HepG2 (cell line): ENCODE measurements at regions not wholly inside any gene's neighbourhood (a gene's known extent, or its start where the extent isn't known, plus 50 kb on each side); places are given as distances from the start of the nearest gene placed in this dataset.

Source experiments
- ATAC-seq: fragments of 200-7000 bp; cut with Tn5 transposase; 3 replicates; pipeline ENCODE4 v1.9.1; 2020; ENCODE audit warnings: mild to moderate bottlenecking, moderate library complexity
- BruUV-seq: library from RNA; stranded (reverse); fragments of 400-500 nt; replicated peaks from 2 replicates; lab custom pipeline; 2021; lab: Mats Ljungman, UMichigan
- CTCF ChIA-PET: fragments of 300-600 bp; formaldehyde crosslinking; extraction: SDS; loops from one replicate; lab custom pipeline; 2021; ENCODE audit warnings: low total read pairs, inconsistent platforms, low intra/inter-chr PET ratio; lab: Yijun Ruan, JAX
- POLR2A ChIA-PET: fragments of 350-600 bp; sonication (Branson Sonifier 250); formaldehyde crosslinking; loops from one replicate; lab custom pipeline; 2020; ENCODE audit warnings: antibody characterized with exemption, inconsistent platforms; lab: Yijun Ruan, JAX
- DNase-seq: peaks from one replicate; pipeline ENCODE4 v3.0.0-alpha.2; 2015; ENCODE audit warnings: low spot score
- FAIRE-seq: peaks from 3 replicates; lab custom pipeline; 2011; peaks lifted over from hg19 to GRCh38; lab: Jason Lieb, UNC
- H2AFZ ChIP-seq: one replicate; pipeline ENCODE4 v1.6.1; 2011; ENCODE audit warnings: low read length, inconsistent platforms
- H3K27ac ChIP-seq: fragments of 300-600 bp; 3 replicates; pipeline ENCODE4 v1.8.0; 2011; ENCODE audit warnings: mixed run types, mild to moderate bottlenecking, mixed read lengths, low read length, inconsistent platforms; ENCODE audit not compliant: insufficient read depth; ENCODE audit errors: extremely low read length
- H3K27me3 ChIP-seq, 2 experiments: fragments of 200-600 bp in 1 of 2; 2 replicates in 1 of 2; 3 replicates in 1 of 2; pipeline versions ENCODE4 v1.6.0 to v1.8.0; 2011; ENCODE audit warnings: low read length in 2 of 2, mild to moderate bottlenecking in 2 of 2, moderate library complexity in 2 of 2, inconsistent platforms in 1 of 2; ENCODE audit not compliant: insufficient read depth in 2 of 2, control insufficient read depth in 1 of 2
- H3K36me3 ChIP-seq, 2 experiments: fragments of 200-600 bp in 1 of 2; replicated peaks in 1 of 2; 2 replicates in 1 of 2; 3 replicates in 1 of 2; pipeline versions ENCODE4 v1.5.1 to v1.8.0; 2011; ENCODE audit warnings: low read length in 2 of 2, inconsistent platforms in 1 of 2; ENCODE audit not compliant: insufficient read depth in 2 of 2, control insufficient read depth in 1 of 2
- H3K4me1 ChIP-seq: 2 replicates; pipeline ENCODE4 v1.5.1; 2012; ENCODE audit warnings: low read length, inconsistent platforms; ENCODE audit not compliant: insufficient read depth
- H3K4me2 ChIP-seq: 2 replicates; pipeline ENCODE4 v1.6.0; 2011; ENCODE audit warnings: low read depth, low read length, inconsistent platforms
- H3K4me3 ChIP-seq, 3 experiments: fragments of 200-600 bp in 1 of 3; sonication (generic), shearing (Covaris generic) in 1 of 3; replicated peaks in 1 of 3; 2 replicates each; pipeline ENCODE4 v1.5.1; 2011 to 2016; ENCODE audit warnings: low read length in 3 of 3, inconsistent platforms in 2 of 3, low read depth in 2 of 3, mild to moderate bottlenecking in 2 of 3, control low read depth in 1 of 3, mixed read lengths in 1 of 3; ENCODE audit not compliant: insufficient read depth in 1 of 3
- H3K79me2 ChIP-seq: one replicate; pipeline ENCODE4 v1.6.1; 2011; ENCODE audit warnings: low read length, inconsistent platforms; ENCODE audit not compliant: insufficient read depth
- H3K9ac ChIP-seq: 2 replicates; pipeline ENCODE4 v1.6.0; 2011; ENCODE audit warnings: mild to moderate bottlenecking, low read depth, low read length, inconsistent platforms; ENCODE audit not compliant: insufficient read depth
- H3K9me3 ChIP-seq: 2 replicates; pipeline ENCODE4 v1.5.1; 2012; ENCODE audit warnings: mild to moderate bottlenecking, low read length
- H4K20me1 ChIP-seq: 2 replicates; pipeline ENCODE4 v1.6.0; 2011; ENCODE audit warnings: inconsistent platforms, mild to moderate bottlenecking, low read length, moderate library complexity; ENCODE audit not compliant: insufficient read depth
- ELF1 ChIP-seq: sonication (generic); formaldehyde crosslinking; IDR thresholded peaks from 2 replicates; pipeline ENCODE4 v1.4.0; 2020; ENCODE audit warnings: missing genetic modification reagents
- HDAC1 ChIP-seq: sonication (generic); formaldehyde crosslinking; IDR thresholded peaks from 2 replicates; pipeline ENCODE4 v1.5.1; 2020; ENCODE audit warnings: mild to moderate bottlenecking, missing genetic modification reagents
- RBM22 ChIP-seq: fragments of 200-400 bp; formaldehyde crosslinking; optimal IDR thresholded peaks from 2 replicates; pipeline ENCODE3; 2017; ENCODE audit warnings: mild to moderate bottlenecking, low read length, moderate library complexity
- RNF2 ChIP-seq: fragments of 450-650 bp; conservative IDR thresholded peaks from 2 replicates; pipeline ENCODE4 v1.6.1; 2016; ENCODE audit warnings: low read depth
- SMARCC2 ChIP-seq: fragments of 450-650 bp; IDR thresholded peaks from 2 replicates; pipeline ENCODE4 v1.6.1; 2017; ENCODE audit warnings: antibody characterized with exemption, mild to moderate bottlenecking
- SRY ChIP-seq: sonication (generic); formaldehyde crosslinking; IDR thresholded peaks from 2 replicates; pipeline ENCODE4 v1.8.0; 2022; ENCODE audit warnings: mild to moderate bottlenecking, missing genetic modification reagents
- ZNF557 ChIP-seq: sonication (generic); formaldehyde crosslinking; IDR thresholded peaks from 2 replicates; pipeline ENCODE4 v1.4.0; 2020; ENCODE audit warnings: missing genetic modification reagents
- ZNF577 ChIP-seq: sonication (generic); formaldehyde crosslinking; IDR thresholded peaks from 2 replicates; pipeline ENCODE4 v1.4.0; 2020; ENCODE audit warnings: mild to moderate bottlenecking, low read depth, missing genetic modification reagents, borderline replicate concordance
- WGBS: methylation state at CpG from one replicate; pipeline ENCODE4 v1.1.6; 2017; ENCODE audit warnings: low lambda C conversion rate; 5-methylcytosine and 5-hydroxymethylcytosine counted together
- in situ Hi-C: cut with HindIII; loops from 2 replicates; pipeline ENCODE4 v1.10.0; 2017; ENCODE audit warnings: low pct_unique_long_range_greater_than_20kb; ENCODE audit not compliant: extremely low pct_ligation_motif_present
- intact Hi-C: fragments of 100-400 bp; cut with micrococcal nuclease; formaldehyde crosslinking; loops from one replicate; pipeline ENCODE4 v1.10.0; 2022; ENCODE audit not compliant: unreplicated experiment
- TF ChIP-seq, protein P1 (sequence below): sonication (generic); formaldehyde crosslinking; IDR thresholded peaks from 2 replicates; pipeline ENCODE4 v1.4.0; 2020; ENCODE audit warnings: missing genetic modification reagents, mild to moderate bottlenecking, borderline replicate concordance
- TF ChIP-seq, protein P2 (sequence below): sonication (generic); formaldehyde crosslinking; IDR thresholded peaks from 2 replicates; pipeline ENCODE4 v1.8.0; 2022; ENCODE audit warnings: mild to moderate bottlenecking, missing genetic modification reagents, borderline replicate concordance

- no peak for ATAC-seq
- intact Hi-C loops (no loop called here), in situ Hi-C loops (no loop called here)
- Histone ChIP-seq H3K4me3 (no peak overlapping the region), H3K4me2 (no peak overlapping the region), H2AFZ (no peak overlapping the region), H3K9ac (no peak overlapping the region), H3K27me3 (no peaks in the 10 kb centered on the region), H3K79me2 (no peaks in the 10 kb centered on the region), H3K9me3 (no peaks in the 10 kb centered on the region), H4K20me1 (no peaks in the 10 kb centered on the region), H3K4me1 (no peaks in the 10 kb centered on the region), H3K36me3 (no peaks in the 10 kb centered on the region)
- no peak for FAIRE-seq
- ChIA-PET CTCF (no interaction called here), POLR2A (no interaction called here)
- no TSS peak for BruUV-seq
- WGBS: 71% methylated on average over 7 of the region's 8 CpGs
- no peak for DNase-seq
- TF ChIP-seq ZNF557 (CRISPR knock-in tag) (no peak), RNF2 (no peak), SMARCC2 (no peak), RBM22 (no peak), SRY (CRISPR knock-in tag) (no peak), ZNF577 (no peak), HDAC1 (no peak), ELF1 (CRISPR knock-in tag) (no peak)
- TF ChIP-seq, protein P1, sequence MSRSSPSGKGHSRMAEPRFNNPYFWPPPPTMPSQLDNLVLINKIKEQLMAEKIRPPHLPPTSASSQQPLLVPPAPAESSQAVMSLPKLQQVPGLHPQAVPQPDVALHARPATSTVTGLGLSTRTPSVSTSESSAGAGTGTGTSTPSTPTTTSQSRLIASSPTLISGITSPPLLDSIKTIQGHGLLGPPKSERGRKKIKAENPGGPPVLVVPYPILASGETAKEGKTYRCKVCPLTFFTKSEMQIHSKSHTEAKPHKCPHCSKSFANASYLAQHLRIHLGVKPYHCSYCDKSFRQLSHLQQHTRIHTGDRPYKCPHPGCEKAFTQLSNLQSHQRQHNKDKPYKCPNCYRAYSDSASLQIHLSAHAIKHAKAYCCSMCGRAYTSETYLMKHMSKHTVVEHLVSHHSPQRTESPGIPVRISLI (CRISPR knock-in tag): no peak
- TF ChIP-seq, protein P2, sequence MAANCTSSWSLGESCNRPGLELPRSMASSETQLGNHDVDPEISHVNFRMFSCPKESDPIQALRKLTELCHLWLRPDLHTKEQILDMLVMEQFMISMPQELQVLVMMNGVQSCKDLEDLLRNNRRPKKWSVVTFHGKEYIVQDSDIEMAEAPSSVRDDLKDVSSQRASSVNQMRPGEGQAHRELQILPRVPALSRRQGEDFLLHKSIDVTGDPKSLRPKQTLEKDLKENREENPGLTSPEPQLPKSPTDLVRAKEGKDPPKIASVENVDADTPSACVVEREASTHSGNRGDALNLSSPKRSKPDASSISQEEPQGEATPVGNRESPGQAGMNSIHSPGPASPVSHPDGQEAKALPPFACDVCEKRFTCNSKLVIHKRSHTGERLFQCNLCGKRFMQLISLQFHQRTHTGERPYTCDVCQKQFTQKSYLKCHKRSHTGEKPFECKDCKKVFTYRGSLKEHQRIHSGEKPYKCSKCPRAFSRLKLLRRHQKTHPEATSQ: no peak
- TF ChIP-seq, all 625 proteins: peak for 0
- H3K27ac ChIP-seq: no peak overlapping the region
Observed at GRCh38 chr17:5898406-5898805, 171.8 kb upstream of the WSCD1 start.
